ENCODE measurements at regions not wholly inside any gene's neighbourhood (a gene's known extent, or its start where the extent isn't known, plus 50 kb on each side); places are given as distances from the start of the nearest gene placed in this dataset.

GRCh38 chr7:46569133-46569465, 648.0 kb upstream of the IGFBP3 start:
- Histone ChIP-seq H3K4me1 (ENCODE audit: insufficient read depth, low read length) (no peaks in the 10 kb centered on the region), H3K4me3 (ENCODE audit: low read length) (no peak overlapping the region), H3K9me3 (ENCODE audit: control insufficient read depth in 1 of 2, insufficient read depth in 1 of 2, low read length in 2 of 2) (peaks cover 0 to 17% of the 10 kb centered on the region in 2 experiments), H3K27ac (ENCODE audit: low read depth in 1 of 2, low read length in 2 of 2) (no peak overlapping the region), H3K27me3 (ENCODE audit: control insufficient read depth in 1 of 2, insufficient read depth in 2 of 2, low read length in 2 of 2) (no peaks in the 10 kb centered on the region), H3K36me3 (ENCODE audit: insufficient read depth, low read length) (no peaks in the 10 kb centered on the region)
- ATAC-seq (ENCODE audit: poor library complexity) (no peak), DNase-seq (no peak)
- Mint-ChIP-seq H3K4me1 (ENCODE audit: low read depth) (no peaks in the 10 kb centered on the region), H3K36me3 (ENCODE audit: low read depth) (no peaks in the 10 kb centered on the region), H3K27me3 (no peaks in the 10 kb centered on the region), H3K27ac (no peak overlapping the region), H3K9me3 (peaks cover 19% of the 10 kb centered on the region), H3K4me3 (no peak overlapping the region)
- no peak for TF ChIP-seq CTCF (IDR thresholded peaks at IDR 0.05)
- ChIA-PET CTCF (no interaction called here), POLR2A (no interaction called here)
- intact Hi-C loops (cut with DNase I, micrococcal nuclease) = no loop called here

GRCh38 chr7:46568420-46569132, 647.5 kb upstream of the IGFBP3 start:
- intact Hi-C loops (cut with DNase I, micrococcal nuclease) = no loop called here
- CTCF ChIA-PET = no interaction called here

GRCh38 chr7:46567858-46568257, 646.8 kb upstream of the IGFBP3 start:
- TF ChIP-seq CTCF (IDR thresholded peaks at IDR 0.05) = no peak
- peaks cover 0 to 17% of the 10 kb centered on the region in 2 experiments for H3K9me3 ChIP-seq (ENCODE audit: control insufficient read depth in 1 of 2, insufficient read depth in 1 of 2, low read length in 2 of 2)
- no peaks in the 10 kb centered on the region for H3K36me3 ChIP-seq (ENCODE audit: insufficient read depth, low read length)
- Mint-ChIP-seq H3K4me3 (no peak overlapping the region), H3K27me3 (no peaks in the 10 kb centered on the region), H3K9me3 (peaks cover 14% of the 10 kb centered on the region), H3K36me3 (ENCODE audit: low read depth) (no peaks in the 10 kb centered on the region), H3K4me1 (ENCODE audit: low read depth) (no peaks in the 10 kb centered on the region), H3K27ac (no peak overlapping the region)
- DNase-seq (no peak), ATAC-seq (ENCODE audit: poor library complexity) (no peak)
- no peaks in the 10 kb centered on the region for H3K27me3 ChIP-seq (ENCODE audit: control insufficient read depth in 1 of 2, insufficient read depth in 2 of 2, low read length in 2 of 2)
- H3K27ac ChIP-seq (ENCODE audit: low read depth in 1 of 2, low read length in 2 of 2) = no peak overlapping the region
- intact Hi-C loops (cut with DNase I, micrococcal nuclease) = no loop called here
- CTCF ChIA-PET = no interaction called here
- H3K4me3 ChIP-seq (ENCODE audit: low read length) = no peak overlapping the region
- POLR2A ChIA-PET = no interaction called here
- H3K4me1 ChIP-seq (ENCODE audit: insufficient read depth, low read length) = no peaks in the 10 kb centered on the region

More at GRCh38 chr7:46568420-46569132, 647.5 kb upstream of the IGFBP3 start:
- TF ChIP-seq CTCF (IDR thresholded peaks at IDR 0.05) = no peak
- Histone ChIP-seq H3K27ac (ENCODE audit: low read depth in 1 of 2, low read length in 2 of 2) (no peak overlapping the region), H3K9me3 (ENCODE audit: control insufficient read depth in 1 of 2, insufficient read depth in 1 of 2, low read length in 2 of 2) (peaks cover 0 to 17% of the 10 kb centered on the region in 2 experiments), H3K4me1 (ENCODE audit: insufficient read depth, low read length) (no peaks in the 10 kb centered on the region), H3K36me3 (ENCODE audit: insufficient read depth, low read length) (no peaks in the 10 kb centered on the region), H3K4me3 (ENCODE audit: low read length) (no peak overlapping the region), H3K27me3 (ENCODE audit: control insufficient read depth in 1 of 2, insufficient read depth in 2 of 2, low read length in 2 of 2) (no peaks in the 10 kb centered on the region)
- H3K27me3 Mint-ChIP-seq = no peaks in the 10 kb centered on the region
- no peaks in the 10 kb centered on the region for H3K4me1 Mint-ChIP-seq (ENCODE audit: low read depth)
- H3K27ac Mint-ChIP-seq = no peak overlapping the region
- POLR2A ChIA-PET = no interaction called here
- ATAC-seq (ENCODE audit: poor library complexity) (no peak), DNase-seq (no peak)
- no peaks in the 10 kb centered on the region for H3K36me3 Mint-ChIP-seq (ENCODE audit: low read depth)
- H3K4me3 Mint-ChIP-seq = no peak overlapping the region
- peaks cover 14% of the 10 kb centered on the region for H3K9me3 Mint-ChIP-seq

All from CD4-positive, alpha-beta T cell (primary cell).